Neural progenitor cell (in vitro differentiated cells): ENCODE measurements at regions not wholly inside any gene's neighbourhood (a gene's known extent, or its start where the extent isn't known, plus 50 kb on each side); places are given as distances from the start of the nearest gene placed in this dataset.

ENCODE experiments used
- CTCF ChIP-seq: fragments of 200-600 bp; sonication (generic); IDR thresholded peaks from 2 replicates; pipeline ENCODE4 v1.5.1; 2017; ENCODE audit warnings: antibody characterized with exemption, mild to moderate bottlenecking
- EZH2 ChIP-seq: fragments of 200-600 bp; sonication (generic); IDR thresholded peaks from 2 replicates; pipeline ENCODE4 v1.6.1; 2017; ENCODE audit warnings: antibody characterized with exemption, mild to moderate bottlenecking, moderate library complexity

GRCh38 chr2:18961991-18962421, 372.6 kb upstream of the NT5C1B start:
- TF ChIP-seq CTCF (no peak), EZH2 (no peak)
